ENCODE measurements at regions not wholly inside any gene's neighbourhood (a gene's known extent, or its start where the extent isn't known, plus 50 kb on each side); places are given as distances from the start of the nearest gene placed in this dataset.

- DNase-seq (ENCODE audit: low read depth in 1 of 2, low spot score in 1 of 2): no peak
Observed at GRCh38 chr13:69391756-69392155, 715.9 kb upstream of the ATXN8OS start.

DNA sequence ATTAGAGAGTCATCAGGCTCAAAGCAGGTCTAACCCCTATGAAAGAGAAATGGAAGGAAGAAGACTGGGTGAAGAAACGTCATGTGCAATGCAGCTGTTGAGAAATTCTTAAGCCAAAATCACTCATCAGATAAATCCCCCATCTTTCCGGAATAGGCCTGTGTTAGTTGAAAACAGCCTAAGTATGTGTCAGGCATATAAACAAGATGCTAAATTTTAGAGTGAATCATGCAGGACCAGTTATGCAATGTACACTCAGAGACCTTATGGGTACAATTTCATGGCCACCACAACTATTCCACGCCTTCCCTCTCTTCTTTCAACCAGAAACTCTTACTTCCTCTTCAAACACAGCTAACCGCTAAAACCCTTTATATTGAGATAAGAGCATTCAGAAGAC is 717.7 kb upstream of the ATXN8OS start:
- no peak for DNase-seq (ENCODE audit: low read depth in 1 of 2, low spot score in 1 of 2)
- Histone ChIP-seq H3K36me3 (no peaks in the 10 kb centered on the region), H3K27ac (no peak overlapping the region), H3K4me1 (ENCODE audit: low read depth) (no peaks in the 10 kb centered on the region), H3K9me3 (ENCODE audit: low read depth) (no peaks in the 10 kb centered on the region), H3K4me3 (no peak overlapping the region), H3K27me3 (no peaks in the 10 kb centered on the region)
- TF ChIP-seq CTCF (IDR thresholded peaks at IDR 0.05; ENCODE audit: low read depth, low read length): no peak

More at GRCh38 chr13:69391756-69392155, 715.9 kb upstream of the ATXN8OS start:
- Histone ChIP-seq H3K4me3 (no peak overlapping the region), H3K4me1 (ENCODE audit: low read depth) (no peaks in the 10 kb centered on the region), H3K27ac (no peak overlapping the region), H3K36me3 (no peaks in the 10 kb centered on the region), H3K27me3 (no peaks in the 10 kb centered on the region), H3K9me3 (ENCODE audit: low read depth) (no peaks in the 10 kb centered on the region)
- no peak for TF ChIP-seq CTCF (IDR thresholded peaks at IDR 0.05; ENCODE audit: low read depth, low read length)

GRCh38 chr13:69373747-69374425 is 733.7 kb upstream of the ATXN8OS start:
- H3K27ac ChIP-seq: no peak overlapping the region
- H3K4me1 ChIP-seq (ENCODE audit: low read depth): no peaks in the 10 kb centered on the region
- DNase-seq (ENCODE audit: low read depth in 1 of 2, low spot score in 1 of 2): no peak
- no peaks in the 10 kb centered on the region for H3K9me3 ChIP-seq (ENCODE audit: low read depth)
- no peaks in the 10 kb centered on the region for H3K27me3 ChIP-seq
- H3K4me3 ChIP-seq: no peak overlapping the region
- TF ChIP-seq CTCF (IDR thresholded peaks at IDR 0.05; ENCODE audit: low read depth, low read length): no peak
- no peaks in the 10 kb centered on the region for H3K36me3 ChIP-seq

GRCh38 chr13:69363360-69363759 is 744.3 kb upstream of the ATXN8OS start:
- H3K4me3 ChIP-seq: no peak overlapping the region
- H3K4me1 ChIP-seq (ENCODE audit: low read depth): no peaks in the 10 kb centered on the region
- no peak for TF ChIP-seq CTCF (IDR thresholded peaks at IDR 0.05; ENCODE audit: low read depth, low read length)
- H3K36me3 ChIP-seq: no peaks in the 10 kb centered on the region
- no peak overlapping the region for H3K27ac ChIP-seq
- H3K9me3 ChIP-seq (ENCODE audit: low read depth): no peaks in the 10 kb centered on the region
- DNase-seq (ENCODE audit: low read depth in 1 of 2, low spot score in 1 of 2): no peak
- no peaks in the 10 kb centered on the region for H3K27me3 ChIP-seq

DNA sequence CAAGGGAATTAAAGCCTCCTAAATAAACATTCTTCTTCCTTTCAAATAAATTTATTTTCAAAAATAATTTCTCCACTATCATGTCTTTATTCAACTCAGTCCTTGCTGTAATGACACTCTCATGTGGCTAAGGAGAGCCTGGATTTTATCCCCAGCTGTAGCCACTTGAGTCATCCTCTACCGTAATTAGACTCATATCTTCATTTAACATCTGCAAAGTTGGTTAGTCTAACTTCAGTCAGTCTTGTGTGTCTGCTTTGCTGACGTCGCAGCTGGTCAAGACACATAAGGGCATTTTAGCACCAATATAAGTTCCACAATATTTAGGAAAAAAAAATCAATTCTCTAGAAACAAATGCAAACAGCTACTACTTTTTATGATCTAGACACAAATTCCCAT is 776.4 kb upstream of the ATXN8OS start:
- no peaks in the 10 kb centered on the region for H3K36me3 ChIP-seq
- no peak for TF ChIP-seq CTCF (IDR thresholded peaks at IDR 0.05; ENCODE audit: low read depth, low read length)
- H3K4me3 ChIP-seq: no peak overlapping the region
- H3K4me1 ChIP-seq (ENCODE audit: low read depth): no peaks in the 10 kb centered on the region
- DNase-seq (ENCODE audit: low read depth in 1 of 2, low spot score in 1 of 2): no peak
- no peak overlapping the region for H3K27ac ChIP-seq
- no peaks in the 10 kb centered on the region for H3K9me3 ChIP-seq (ENCODE audit: low read depth)
- no peaks in the 10 kb centered on the region for H3K27me3 ChIP-seq
